Ascending aorta (tissue), 2 donors: ENCODE measurements at regions not wholly inside any gene's neighbourhood (a gene's known extent, or its start where the extent isn't known, plus 50 kb on each side); places are given as distances from the start of the nearest gene placed in this dataset.

ENCODE experiments used
- DNase-seq, 2 donors: peaks; one replicate each; pipeline ENCODE4 v3.0.0-alpha.2; 2019; ENCODE audit warnings: low spot score in 2 of 2
- H3K27ac ChIP-seq, 2 donors: fragments of 200-600 bp; sonication (generic); one replicate each; pipeline ENCODE4 v1.5.1; 2016 to 2017; ENCODE audit warnings: mild to moderate bottlenecking in 1 of 2
- H3K27me3 ChIP-seq: fragments of 200-600 bp; sonication (generic); one replicate; pipeline ENCODE4 v1.5.1; 2017
- H3K36me3 ChIP-seq, 2 donors: fragments of 200-600 bp; sonication (generic); one replicate each; pipeline ENCODE4 v1.5.1; 2016
- H3K4me1 ChIP-seq, 2 donors: fragments of 200-600 bp; sonication (generic); one replicate each; pipeline ENCODE4 v1.5.1; 2016 to 2017; ENCODE audit warnings: mild to moderate bottlenecking in 1 of 2
- H3K4me3 ChIP-seq, 2 donors: fragments of 200-600 bp; sonication (generic); one replicate each; pipeline ENCODE4 v1.5.1; 2016 to 2017; ENCODE audit warnings: mild to moderate bottlenecking in 1 of 2
- H3K9me3 ChIP-seq, 2 donors: fragments of 200-600 bp; sonication (generic); one replicate each; pipeline ENCODE4 v1.5.1; 2016
- CTCF ChIP-seq, 3 experiments: fragments of 200-600 bp in 2 of 3; fragments of 450-650 bp in 1 of 3; sonication (generic) in 2 of 3; IDR thresholded peaks; one replicate each; pipeline ENCODE4 v1.5.1; 2016 to 2019; ENCODE audit warnings: antibody characterized with exemption in 3 of 3, mild to moderate bottlenecking in 1 of 3, moderate library complexity in 1 of 3
- intact Hi-C: fragments of 100-400 bp; cut with DNase I; formaldehyde crosslinking; loops from one replicate; pipeline ENCODE4 v1.15.1; 2023

GRCh38 chr3:182530316-182530715, 263.0 kb upstream of the ATP11B start:
- Histone ChIP-seq H3K4me1 (no peaks in the 10 kb centered on the region), H3K9me3 (no peaks in the 10 kb centered on the region), H3K27me3 (no peaks in the 10 kb centered on the region), H3K4me3 (no peak overlapping the region), H3K36me3 (no peaks in the 10 kb centered on the region), H3K27ac (no peak overlapping the region)
- intact Hi-C loops: no loop called here
- TF ChIP-seq CTCF (IDR thresholded peaks at IDR 0.05): no peak
- no peak for DNase-seq

DNA sequence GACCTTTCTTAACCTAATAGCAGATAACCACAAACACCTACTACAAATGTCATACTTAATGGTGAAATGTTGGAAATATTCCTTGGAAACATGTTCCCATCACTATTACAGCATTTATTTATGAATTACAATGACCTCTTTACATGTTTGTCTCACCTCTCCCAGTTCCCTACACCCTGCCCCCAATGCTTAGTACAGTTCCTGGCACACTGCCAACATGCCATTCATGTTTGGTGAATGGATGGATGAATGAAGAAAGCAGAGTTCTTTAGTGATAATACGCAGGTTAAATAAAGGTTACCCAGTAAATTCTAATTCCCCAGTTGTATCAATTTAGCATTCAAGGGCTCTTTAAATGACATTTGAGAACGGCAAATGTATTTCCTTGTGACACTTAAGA, 259.9 kb upstream of the ATP11B start:
- DNase-seq: no peak
- H3K9me3 ChIP-seq: no peaks in the 10 kb centered on the region
- H3K36me3 ChIP-seq: no peaks in the 10 kb centered on the region
- intact Hi-C loops: no loop called here
- no peak overlapping the region for H3K27ac ChIP-seq
- H3K4me1 ChIP-seq: no peaks in the 10 kb centered on the region
- H3K27me3 ChIP-seq: no peaks in the 10 kb centered on the region
- no peak overlapping the region for H3K4me3 ChIP-seq
- no peak for TF ChIP-seq CTCF (IDR thresholded peaks at IDR 0.05)

GRCh38 chr3:182544542-182544941, 248.8 kb upstream of the ATP11B start:
- no peak for DNase-seq
- intact Hi-C loops: no loop called here
- TF ChIP-seq CTCF (IDR thresholded peaks at IDR 0.05): no peak

DNA sequence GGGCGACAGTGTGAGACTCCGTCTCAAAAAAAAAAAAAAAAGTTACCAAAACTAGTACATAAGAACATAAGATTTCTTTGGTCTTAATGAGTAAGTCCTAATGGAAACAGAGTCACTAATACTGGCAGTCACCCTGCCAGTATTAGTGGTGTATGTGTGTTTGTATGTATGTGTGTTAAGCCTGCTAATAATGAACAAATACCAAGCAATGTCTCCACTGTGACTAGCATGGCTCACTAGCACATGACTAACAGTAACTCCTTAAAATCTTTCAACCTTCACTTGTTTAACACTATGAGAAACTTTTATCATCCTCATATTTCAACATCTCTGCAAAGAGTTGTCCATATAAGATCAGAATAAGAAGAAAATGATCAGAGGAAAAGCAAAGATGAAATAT, 231.0 kb upstream of the ATP11B start:
- intact Hi-C loops: no loop called here
- Histone ChIP-seq H3K4me1 (no peaks in the 10 kb centered on the region), H3K27ac (no peak overlapping the region), H3K27me3 (no peaks in the 10 kb centered on the region), H3K36me3 (no peaks in the 10 kb centered on the region), H3K9me3 (peaks cover 3 to 12% of the 10 kb centered on the region in 2 donors), H3K4me3 (no peak overlapping the region)
- no peak for TF ChIP-seq CTCF (IDR thresholded peaks at IDR 0.05)
- DNase-seq: no peak

More at GRCh38 chr3:182544542-182544941, 248.8 kb upstream of the ATP11B start:
- Histone ChIP-seq H3K36me3 (no peaks in the 10 kb centered on the region), H3K4me1 (no peaks in the 10 kb centered on the region), H3K27me3 (no peaks in the 10 kb centered on the region), H3K9me3 (no peaks in the 10 kb centered on the region), H3K4me3 (no peak overlapping the region), H3K27ac (no peak overlapping the region)

- H3K9me3 ChIP-seq: no peaks in the 10 kb centered on the region
- H3K36me3 ChIP-seq: no peaks in the 10 kb centered on the region
- H3K4me3 ChIP-seq: no peak overlapping the region
- H3K4me1 ChIP-seq: no peaks in the 10 kb centered on the region
- no peak for TF ChIP-seq CTCF (IDR thresholded peaks at IDR 0.05)
- H3K27me3 ChIP-seq: no peaks in the 10 kb centered on the region
- no peak overlapping the region for H3K27ac ChIP-seq
- intact Hi-C loops: no loop called here
- DNase-seq: no peak
These were observed 227.1 kb upstream of the ATP11B start for GRCh38 chr3:182565916-182566796.
